ENCODE measurements at regions not wholly inside any gene's neighbourhood (a gene's known extent, or its start where the extent isn't known, plus 50 kb on each side); places are given as distances from the start of the nearest gene placed in this dataset.

DNA sequence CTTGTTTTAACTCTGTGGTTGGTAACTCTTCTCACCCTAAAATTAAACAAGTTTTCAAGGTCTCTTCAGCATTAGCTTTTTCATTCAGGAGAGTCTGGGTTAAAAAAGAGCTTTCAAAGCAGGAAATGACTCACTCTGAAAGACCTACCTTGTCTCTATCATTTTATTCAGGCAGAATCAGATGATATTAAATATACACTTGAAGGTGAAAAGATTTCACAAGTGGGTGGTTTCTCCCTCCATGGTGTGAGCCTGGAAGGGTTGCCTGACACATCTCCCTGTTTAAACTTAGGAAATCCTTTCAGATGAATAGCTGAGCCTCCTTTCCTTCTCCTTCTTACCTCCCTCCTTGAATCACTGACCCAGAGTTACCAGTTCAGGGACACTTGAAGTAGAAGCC, 1402.0 kb upstream of the PIK3C3 start:
- Histone ChIP-seq H3K4me1 (no peaks in the 10 kb centered on the region), H3K27ac (no peak overlapping the region), H3K4me2 (no peak overlapping the region), H3K27me3 (no peaks in the 10 kb centered on the region), H3K4me3 (no peak overlapping the region), H3K36me3 (no peaks in the 10 kb centered on the region), H4K20me1 (no peaks in the 10 kb centered on the region), H3K9me3 (no peaks in the 10 kb centered on the region), H3K9ac (no peak overlapping the region)
- no peak for TF ChIP-seq Cebpa-rat (IDR thresholded peaks at IDR 0.05)

GRCh38 chr18:40546875-40547274, 1408.2 kb upstream of the PIK3C3 start:
- H3K36me3 ChIP-seq: no peaks in the 10 kb centered on the region
- H4K20me1 ChIP-seq: no peaks in the 10 kb centered on the region
- H3K9ac ChIP-seq: no peak overlapping the region
- H3K4me2 ChIP-seq: no peak overlapping the region
- TF ChIP-seq Cebpa-rat (IDR thresholded peaks at IDR 0.05): no peak
- no peak overlapping the region for H3K27ac ChIP-seq
- no peak overlapping the region for H3K4me3 ChIP-seq
- no peaks in the 10 kb centered on the region for H3K9me3 ChIP-seq
- H3K27me3 ChIP-seq: no peaks in the 10 kb centered on the region
- H3K4me1 ChIP-seq: no peaks in the 10 kb centered on the region

- no peak for TF ChIP-seq Cebpa-rat (IDR thresholded peaks at IDR 0.05)
- no peaks in the 10 kb centered on the region for H3K9me3 ChIP-seq
These were observed 1420.3 kb upstream of the PIK3C3 start for GRCh38 chr18:40534723-40535122.

GRCh38 chr18:40532046-40532445, 1423.0 kb upstream of the PIK3C3 start:
- no peaks in the 10 kb centered on the region for H4K20me1 ChIP-seq
- no peaks in the 10 kb centered on the region for H3K27me3 ChIP-seq
- no peak overlapping the region for H3K4me2 ChIP-seq
- no peak for TF ChIP-seq Cebpa-rat (IDR thresholded peaks at IDR 0.05)
- no peaks in the 10 kb centered on the region for H3K4me1 ChIP-seq
- no peaks in the 10 kb centered on the region for H3K9me3 ChIP-seq
- no peaks in the 10 kb centered on the region for H3K36me3 ChIP-seq
- H3K9ac ChIP-seq: no peak overlapping the region
- H3K27ac ChIP-seq: no peak overlapping the region
- no peak overlapping the region for H3K4me3 ChIP-seq

More at GRCh38 chr18:40534723-40535122, 1420.3 kb upstream of the PIK3C3 start:
- H3K27ac ChIP-seq: no peak overlapping the region
- no peaks in the 10 kb centered on the region for H3K27me3 ChIP-seq
- H3K4me2 ChIP-seq: no peak overlapping the region
- no peak overlapping the region for H3K9ac ChIP-seq
- no peaks in the 10 kb centered on the region for H4K20me1 ChIP-seq
- H3K36me3 ChIP-seq: no peaks in the 10 kb centered on the region
- no peaks in the 10 kb centered on the region for H3K4me1 ChIP-seq
- H3K4me3 ChIP-seq: no peak overlapping the region

GRCh38 chr18:40531051-40531450, 1424.0 kb upstream of the PIK3C3 start:
- no peaks in the 10 kb centered on the region for H3K4me1 ChIP-seq
- no peaks in the 10 kb centered on the region for H4K20me1 ChIP-seq
- H3K9ac ChIP-seq: no peak overlapping the region
- no peaks in the 10 kb centered on the region for H3K9me3 ChIP-seq
- H3K4me3 ChIP-seq: no peak overlapping the region
- H3K4me2 ChIP-seq: no peak overlapping the region
- no peak for TF ChIP-seq Cebpa-rat (IDR thresholded peaks at IDR 0.05)
- no peaks in the 10 kb centered on the region for H3K36me3 ChIP-seq
- no peak overlapping the region for H3K27ac ChIP-seq
- no peaks in the 10 kb centered on the region for H3K27me3 ChIP-seq

DNA sequence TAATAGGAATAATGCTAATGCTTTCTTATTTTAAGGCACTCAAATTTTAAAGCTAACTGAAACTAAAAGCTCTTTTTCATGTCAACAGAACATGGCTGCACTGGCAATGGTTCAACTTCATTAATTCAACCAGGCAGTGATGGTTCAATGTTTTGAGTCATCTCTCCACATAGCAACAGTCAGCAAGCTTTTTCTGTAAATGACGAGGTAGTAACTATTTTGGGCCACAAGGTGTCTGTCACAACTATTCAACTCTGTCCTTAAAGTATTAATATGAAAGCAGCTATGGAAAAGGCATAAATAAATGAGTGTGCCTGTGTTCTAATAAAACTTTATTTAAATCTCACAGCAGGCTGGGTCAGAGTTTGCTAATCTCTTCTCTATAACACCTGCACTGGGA, 1425.6 kb upstream of the PIK3C3 start:
- H4K20me1 ChIP-seq: no peaks in the 10 kb centered on the region
- no peak overlapping the region for H3K4me2 ChIP-seq
- no peak overlapping the region for H3K4me3 ChIP-seq
- H3K9me3 ChIP-seq: no peaks in the 10 kb centered on the region
- H3K27ac ChIP-seq: no peak overlapping the region
- H3K27me3 ChIP-seq: no peaks in the 10 kb centered on the region
- TF ChIP-seq Cebpa-rat (IDR thresholded peaks at IDR 0.05): no peak
- no peaks in the 10 kb centered on the region for H3K36me3 ChIP-seq
- H3K4me1 ChIP-seq: no peaks in the 10 kb centered on the region
- no peak overlapping the region for H3K9ac ChIP-seq

- H3K4me1 ChIP-seq: no peaks in the 10 kb centered on the region
- H3K27ac ChIP-seq: no peak overlapping the region
- H3K36me3 ChIP-seq: no peaks in the 10 kb centered on the region
- TF ChIP-seq Cebpa-rat (IDR thresholded peaks at IDR 0.05): no peak
- no peaks in the 10 kb centered on the region for H3K27me3 ChIP-seq
- no peaks in the 10 kb centered on the region for H3K9me3 ChIP-seq
- H3K4me3 ChIP-seq: no peak overlapping the region
- H3K4me2 ChIP-seq: no peak overlapping the region
- H3K9ac ChIP-seq: no peak overlapping the region
- no peaks in the 10 kb centered on the region for H4K20me1 ChIP-seq
These were observed 1430.2 kb upstream of the PIK3C3 start for GRCh38 chr18:40524881-40525280.

- no peaks in the 10 kb centered on the region for H3K9me3 ChIP-seq
- no peak for TF ChIP-seq Cebpa-rat (IDR thresholded peaks at IDR 0.05)
- H4K20me1 ChIP-seq: no peaks in the 10 kb centered on the region
- H3K4me3 ChIP-seq: no peak overlapping the region
- no peak overlapping the region for H3K4me2 ChIP-seq
- H3K27me3 ChIP-seq: no peaks in the 10 kb centered on the region
- no peaks in the 10 kb centered on the region for H3K36me3 ChIP-seq
- no peak overlapping the region for H3K9ac ChIP-seq
- H3K4me1 ChIP-seq: no peaks in the 10 kb centered on the region
- no peak overlapping the region for H3K27ac ChIP-seq
These were observed 1431.7 kb upstream of the PIK3C3 start for GRCh38 chr18:40523287-40523686.

GRCh38 chr18:40501026-40501425, 1454.0 kb upstream of the PIK3C3 start:
- Histone ChIP-seq H3K27me3 (no peaks in the 10 kb centered on the region), H3K9me3 (no peaks in the 10 kb centered on the region), H3K36me3 (no peaks in the 10 kb centered on the region), H3K9ac (no peak overlapping the region), H3K4me3 (no peak overlapping the region), H3K27ac (no peak overlapping the region), H4K20me1 (no peaks in the 10 kb centered on the region), H3K4me1 (no peaks in the 10 kb centered on the region), H3K4me2 (no peak overlapping the region)
- TF ChIP-seq Cebpa-rat (IDR thresholded peaks at IDR 0.05): no peak

GRCh38 chr18:40494603-40495002, 1460.4 kb upstream of the PIK3C3 start:
- no peaks in the 10 kb centered on the region for H3K9me3 ChIP-seq
- H3K36me3 ChIP-seq: no peaks in the 10 kb centered on the region
- H3K9ac ChIP-seq: no peak overlapping the region
- no peak for TF ChIP-seq Cebpa-rat (IDR thresholded peaks at IDR 0.05)
- H3K4me3 ChIP-seq: no peak overlapping the region
- H3K4me1 ChIP-seq: no peaks in the 10 kb centered on the region
- no peak overlapping the region for H3K4me2 ChIP-seq
- no peaks in the 10 kb centered on the region for H4K20me1 ChIP-seq
- no peak overlapping the region for H3K27ac ChIP-seq
- H3K27me3 ChIP-seq: no peaks in the 10 kb centered on the region

DNA sequence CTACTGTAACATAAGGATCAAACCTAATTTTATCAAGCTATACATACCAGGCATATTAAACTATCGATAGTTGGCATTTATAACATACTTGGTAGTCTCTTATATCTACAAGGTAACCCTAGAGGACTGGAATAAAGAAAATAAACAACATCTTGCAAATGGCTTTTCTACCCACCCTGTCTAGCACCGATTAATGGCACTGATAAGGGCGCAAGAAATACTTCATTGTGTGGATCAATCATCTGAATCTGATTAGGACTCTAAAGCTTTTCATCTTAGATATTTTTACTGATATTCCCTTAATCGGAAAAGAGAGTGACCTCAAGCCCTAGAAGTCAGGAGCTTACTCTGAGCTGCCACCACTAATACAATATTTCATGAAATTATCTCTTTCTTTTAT, 1461.7 kb upstream of the PIK3C3 start:
- Histone ChIP-seq H3K9me3 (no peaks in the 10 kb centered on the region), H3K4me1 (no peaks in the 10 kb centered on the region), H3K4me2 (no peak overlapping the region), H3K9ac (no peak overlapping the region), H3K27ac (no peak overlapping the region), H3K27me3 (no peaks in the 10 kb centered on the region), H3K4me3 (no peak overlapping the region), H3K36me3 (no peaks in the 10 kb centered on the region), H4K20me1 (no peaks in the 10 kb centered on the region)
- no peak for TF ChIP-seq Cebpa-rat (IDR thresholded peaks at IDR 0.05)
